IPS-20b (cell line): ENCODE measurements at regions not wholly inside any gene's neighbourhood (a gene's known extent, or its start where the extent isn't known, plus 50 kb on each side); places are given as distances from the start of the nearest gene placed in this dataset.

Experiments used
- H3K27ac ChIP-seq: one replicate; pipeline ENCODE4 v1.5.1; 2013; ENCODE audit warnings: low read length
- H3K27me3 ChIP-seq: 2 replicates; pipeline ENCODE4 v1.6.1; 2013; ENCODE audit warnings: mild to moderate bottlenecking, low read length, inconsistent platforms; ENCODE audit not compliant: insufficient read depth
- H3K36me3 ChIP-seq: 2 replicates; pipeline ENCODE4 v1.6.1; 2013; ENCODE audit warnings: low read depth, mild to moderate bottlenecking, inconsistent platforms, low read length, moderate library complexity; ENCODE audit not compliant: insufficient read depth
- H3K4me1 ChIP-seq: 2 replicates; pipeline ENCODE4 v1.6.1; 2013; ENCODE audit warnings: mild to moderate bottlenecking, control low read depth, inconsistent platforms, low read length, moderate library complexity; ENCODE audit not compliant: insufficient read depth
- H3K4me3 ChIP-seq: 2 replicates; pipeline ENCODE4 v1.5.1; 2013; ENCODE audit warnings: mild to moderate bottlenecking, low read length, inconsistent platforms
- H3K9ac ChIP-seq: 2 replicates; pipeline ENCODE4 v1.6.1; 2013; ENCODE audit warnings: low read depth, mild to moderate bottlenecking, inconsistent platforms, low read length, moderate library complexity
- H3K9me3 ChIP-seq: 2 replicates; pipeline ENCODE4 v1.6.1; 2013; ENCODE audit warnings: mild to moderate bottlenecking, low read depth, low read length, inconsistent platforms; ENCODE audit not compliant: insufficient read depth

DNA sequence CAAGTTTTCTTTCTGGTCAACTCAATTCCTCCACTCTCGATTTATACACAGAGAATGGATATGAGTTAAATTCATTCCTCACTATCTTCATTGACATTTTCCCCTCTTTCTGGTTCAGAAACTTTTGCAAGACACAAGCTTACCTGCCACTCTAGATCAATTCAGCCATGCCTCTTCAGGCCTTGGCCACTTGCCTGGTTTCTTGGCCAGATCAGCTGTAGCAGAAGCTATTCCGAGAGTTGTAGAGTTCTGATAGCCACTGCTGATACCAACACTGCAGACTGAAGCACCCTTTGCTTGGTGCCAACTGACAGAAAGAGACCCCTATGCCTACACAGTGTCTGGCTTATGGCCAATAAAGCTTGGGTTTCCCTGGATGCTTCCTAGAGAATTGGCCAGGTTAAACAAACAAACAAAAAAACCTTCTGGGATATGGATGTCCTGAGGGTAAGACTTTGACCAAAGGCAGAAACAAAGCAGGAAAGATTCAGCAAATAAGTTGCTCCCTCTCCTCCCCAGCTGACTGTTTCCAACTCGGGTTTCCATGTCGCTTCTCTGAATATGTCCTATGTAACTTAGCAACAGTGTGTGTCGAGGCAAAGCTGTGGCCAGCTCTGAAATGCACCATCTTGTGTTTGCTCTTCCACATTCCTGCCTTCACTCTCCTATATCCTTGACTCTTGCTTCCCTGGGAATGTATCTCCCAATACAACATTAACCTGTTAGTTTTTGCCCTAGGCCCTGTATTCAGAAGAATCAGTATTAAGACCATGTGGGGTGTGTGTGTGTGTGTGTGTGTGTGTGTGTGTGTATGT lies 521.6 kb downstream of the EPHA3 start:
- Histone ChIP-seq H3K27me3 (no peaks in the 10 kb centered on the region), H3K4me1 (no peaks in the 10 kb centered on the region), H3K36me3 (no peaks in the 10 kb centered on the region), H3K27ac (no peak overlapping the region), H3K4me3 (no peak overlapping the region), H3K9me3 (no peaks in the 10 kb centered on the region), H3K9ac (no peak overlapping the region)

DNA sequence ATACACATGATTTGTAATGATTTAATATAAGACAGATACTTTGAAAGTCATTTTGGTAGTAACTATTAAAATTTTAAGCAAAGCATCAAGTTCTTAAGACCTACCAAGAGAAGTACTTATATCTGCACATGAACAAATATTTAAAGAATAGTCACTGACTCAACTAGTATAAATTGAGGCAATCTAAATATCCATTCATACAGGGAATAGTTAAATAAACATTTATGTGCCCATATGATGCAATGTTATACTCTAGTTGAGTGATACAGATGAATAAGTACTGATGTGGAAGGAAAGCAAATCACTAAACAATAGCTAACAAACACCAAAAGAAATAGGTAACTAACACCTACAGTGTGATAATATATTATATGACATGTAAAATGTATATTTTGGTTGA lies 527.7 kb downstream of the EPHA3 start:
- Histone ChIP-seq H3K36me3 (no peaks in the 10 kb centered on the region), H3K9me3 (no peaks in the 10 kb centered on the region), H3K27me3 (no peaks in the 10 kb centered on the region), H3K4me1 (no peaks in the 10 kb centered on the region), H3K27ac (no peak overlapping the region), H3K9ac (no peak overlapping the region), H3K4me3 (no peak overlapping the region)

DNA sequence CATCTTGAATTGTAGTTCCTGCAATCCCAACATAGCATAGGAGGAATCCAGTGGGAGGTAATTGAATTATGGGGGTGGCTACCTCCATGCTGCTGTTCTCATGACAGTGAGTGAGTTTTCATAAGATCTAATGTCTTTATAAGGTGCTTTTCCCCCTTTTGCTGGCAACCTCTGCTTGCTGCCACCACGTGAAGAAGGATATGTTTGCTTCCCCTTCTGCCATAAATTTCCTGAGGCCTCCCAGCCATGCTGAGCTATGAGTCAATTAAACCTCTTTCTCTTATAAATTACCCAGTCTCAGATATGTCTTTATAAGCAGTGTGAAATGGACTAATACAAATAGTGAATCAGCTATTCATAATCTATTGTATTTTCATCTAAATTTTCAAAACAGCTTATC lies 537.3 kb downstream of the EPHA3 start:
- Histone ChIP-seq H3K27me3 (no peaks in the 10 kb centered on the region), H3K36me3 (no peaks in the 10 kb centered on the region), H3K4me1 (no peaks in the 10 kb centered on the region), H3K4me3 (no peak overlapping the region), H3K9me3 (no peaks in the 10 kb centered on the region), H3K9ac (no peak overlapping the region), H3K27ac (no peak overlapping the region)

DNA sequence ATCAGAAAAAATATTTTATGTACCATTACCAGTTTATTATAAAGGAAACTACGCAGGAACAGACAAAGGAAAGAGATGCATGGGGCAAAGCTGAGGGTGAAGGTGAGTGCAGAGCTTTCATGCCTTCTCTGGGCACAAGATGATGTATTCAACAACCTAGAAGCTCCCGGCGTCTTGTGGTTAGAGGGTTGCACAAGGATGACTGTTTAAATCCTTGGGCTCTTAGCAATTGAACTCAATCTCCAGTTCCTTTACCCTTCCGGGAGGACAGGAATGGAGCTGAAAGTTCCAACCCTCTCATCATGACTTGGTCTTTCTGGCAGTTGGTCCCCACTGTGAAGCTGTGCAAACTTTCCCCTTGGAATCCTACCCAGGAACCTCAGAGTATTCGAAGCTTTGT lies 542.0 kb downstream of the EPHA3 start:
- no peak overlapping the region for H3K4me3 ChIP-seq
- H3K4me1 ChIP-seq, result no peaks in the 10 kb centered on the region

DNA sequence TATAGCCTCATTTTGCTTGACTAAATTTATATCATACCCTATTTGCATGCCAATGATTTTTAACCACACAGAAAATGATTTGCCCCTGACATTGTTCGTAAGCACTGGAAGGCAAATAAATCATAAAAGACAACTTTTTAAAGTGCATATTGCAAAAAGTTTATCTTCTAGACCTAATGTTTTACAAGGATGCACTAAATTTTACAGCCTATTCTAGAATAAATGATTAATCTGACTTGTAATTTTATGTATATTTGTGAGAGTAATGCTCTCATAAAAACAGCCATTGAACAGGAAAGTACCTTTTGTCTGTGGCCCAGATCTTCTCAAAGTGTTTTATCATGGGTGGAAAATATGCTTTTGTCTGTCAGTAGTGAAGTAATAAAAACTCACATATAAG lies 546.6 kb downstream of the EPHA3 start:
- Histone ChIP-seq H3K27me3 (no peaks in the 10 kb centered on the region), H3K4me1 (no peaks in the 10 kb centered on the region), H3K9me3 (peaks cover 9% of the 10 kb centered on the region; the same call in 1 of the 2 replicates), H3K4me3 (no peak overlapping the region), H3K27ac (no peak overlapping the region), H3K9ac (no peak overlapping the region), H3K36me3 (no peaks in the 10 kb centered on the region)

More for the DNA sequence above, 542.0 kb downstream of the EPHA3 start:
- H3K9me3 ChIP-seq, result no peaks in the 10 kb centered on the region
- H3K27ac ChIP-seq, result no peak overlapping the region
- H3K9ac ChIP-seq, result no peak overlapping the region
- no peaks in the 10 kb centered on the region for H3K27me3 ChIP-seq
- no peaks in the 10 kb centered on the region for H3K36me3 ChIP-seq

DNA sequence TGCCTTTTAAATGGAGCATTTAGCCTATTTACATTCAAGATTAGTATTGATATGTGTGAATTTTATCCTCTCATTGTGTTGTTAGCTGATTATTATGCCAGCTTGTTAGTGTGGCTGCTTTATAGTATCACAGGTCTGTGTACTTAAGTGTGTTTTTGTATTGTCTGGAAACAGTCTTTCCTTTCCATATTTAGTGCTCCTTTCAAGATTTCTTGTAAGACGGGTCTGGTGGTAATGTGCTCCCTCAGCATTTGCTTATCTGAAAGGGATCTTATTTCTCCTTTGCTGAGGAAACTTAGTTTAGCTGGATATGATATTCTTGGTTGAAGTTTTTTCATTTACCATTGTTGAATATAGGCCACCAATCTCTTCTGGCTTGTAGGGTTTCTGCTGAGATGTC lies 549.0 kb downstream of the EPHA3 start:
- H3K9me3 ChIP-seq, result peaks cover 9% of the 10 kb centered on the region; the same call in 1 of the 2 replicates
- H3K27me3 ChIP-seq, result no peaks in the 10 kb centered on the region
- H3K9ac ChIP-seq, result no peak overlapping the region
- H3K36me3 ChIP-seq, result no peaks in the 10 kb centered on the region
- H3K4me1 ChIP-seq, result no peaks in the 10 kb centered on the region
- H3K27ac ChIP-seq, result no peak overlapping the region
- H3K4me3 ChIP-seq, result no peak overlapping the region

DNA sequence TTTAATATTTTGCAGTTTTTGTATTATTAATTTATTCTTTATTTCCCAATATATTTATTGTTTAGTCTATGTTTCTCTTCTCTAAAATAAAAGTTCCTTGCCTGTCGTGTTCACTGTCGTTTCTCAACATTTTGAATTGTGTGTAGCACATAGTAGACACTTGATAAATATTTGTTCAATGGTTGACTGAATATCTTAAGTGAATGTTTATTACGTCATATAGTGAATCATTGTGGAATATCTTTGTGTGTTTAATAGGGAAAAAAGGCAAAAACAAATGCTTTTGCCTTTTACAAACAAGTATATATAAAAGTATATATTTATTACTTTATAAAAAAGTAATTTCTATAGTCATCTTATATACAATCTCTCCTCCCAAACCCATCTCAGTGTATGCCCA lies 572.3 kb downstream of the EPHA3 start:
- H3K36me3 ChIP-seq, result no peaks in the 10 kb centered on the region
- no peaks in the 10 kb centered on the region for H3K4me1 ChIP-seq
- no peak overlapping the region for H3K27ac ChIP-seq
- no peak overlapping the region for H3K9ac ChIP-seq
- no peaks in the 10 kb centered on the region for H3K27me3 ChIP-seq
- no peaks in the 10 kb centered on the region for H3K9me3 ChIP-seq
- no peak overlapping the region for H3K4me3 ChIP-seq

DNA sequence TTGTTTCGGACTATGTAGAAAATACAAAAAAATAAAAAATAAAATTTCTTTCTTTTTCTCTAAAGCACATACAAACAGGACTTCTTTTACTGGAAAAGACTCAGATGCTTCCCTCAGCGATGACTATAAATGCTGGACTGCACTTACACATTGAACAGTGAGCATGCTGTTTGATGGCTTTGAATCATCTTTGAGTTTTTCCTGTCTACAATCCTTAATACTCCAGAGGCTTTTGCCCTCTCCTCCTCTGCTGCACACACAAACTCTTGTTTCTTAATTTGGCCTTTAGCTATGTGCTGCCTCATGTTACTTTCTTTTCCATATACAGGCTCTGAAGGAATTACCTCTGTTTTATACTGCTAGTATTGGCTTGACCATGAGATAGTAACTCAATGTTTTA lies 575.1 kb downstream of the EPHA3 start:
- no peaks in the 10 kb centered on the region for H3K9me3 ChIP-seq

DNA sequence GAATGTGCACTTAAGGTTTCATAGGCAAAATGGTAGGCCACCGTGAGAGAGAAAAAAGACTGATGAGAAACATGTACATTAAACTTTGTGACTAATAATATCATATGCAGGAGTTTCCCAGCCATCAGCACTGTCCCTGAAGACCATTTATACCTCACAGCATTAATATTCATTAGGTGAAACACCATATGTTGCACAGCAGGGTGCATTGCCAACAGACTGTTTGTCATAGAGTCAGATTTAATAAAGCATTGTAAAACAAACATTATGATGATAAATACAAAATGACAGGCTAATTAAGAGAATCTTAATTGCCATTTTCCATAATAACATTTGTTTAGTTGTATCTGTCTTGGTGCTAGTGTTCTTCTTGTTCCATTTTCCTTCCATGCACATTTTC lies 578.3 kb downstream of the EPHA3 start:
- Histone ChIP-seq H3K27ac (no peak overlapping the region), H3K27me3 (no peaks in the 10 kb centered on the region), H3K9me3 (no peaks in the 10 kb centered on the region), H3K36me3 (no peaks in the 10 kb centered on the region), H3K4me1 (no peaks in the 10 kb centered on the region), H3K9ac (no peak overlapping the region), H3K4me3 (no peak overlapping the region)

More for the DNA sequence above, 575.1 kb downstream of the EPHA3 start:
- Histone ChIP-seq H3K9ac (no peak overlapping the region), H3K36me3 (no peaks in the 10 kb centered on the region), H3K4me1 (no peaks in the 10 kb centered on the region), H3K27ac (no peak overlapping the region), H3K27me3 (no peaks in the 10 kb centered on the region), H3K4me3 (no peak overlapping the region)

DNA sequence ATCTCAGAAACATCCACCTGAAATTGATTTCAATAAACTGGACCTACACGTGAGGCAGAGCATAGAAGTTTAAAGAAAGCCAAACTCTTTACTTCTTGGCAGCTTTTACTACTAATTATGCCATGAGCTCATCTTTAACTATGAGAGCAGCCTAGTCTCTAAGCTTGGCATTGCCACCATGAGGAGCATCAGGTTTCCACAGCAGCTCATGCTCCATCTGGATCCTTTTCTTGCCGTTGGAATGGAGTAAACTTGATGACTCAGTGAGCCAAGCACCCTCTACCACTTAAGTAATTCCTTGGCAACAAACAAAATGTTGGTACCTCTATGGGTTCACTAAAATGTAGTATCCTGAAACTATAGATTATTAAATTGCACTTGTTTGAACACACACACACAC lies 583.2 kb downstream of the EPHA3 start:
- H3K36me3 ChIP-seq, result no peaks in the 10 kb centered on the region
- H3K4me1 ChIP-seq, result no peaks in the 10 kb centered on the region; the same call in 1 of the 2 replicates
- no peak overlapping the region for H3K4me3 ChIP-seq
- H3K9ac ChIP-seq, result no peak overlapping the region
- no peak overlapping the region for H3K27ac ChIP-seq
- no peaks in the 10 kb centered on the region for H3K9me3 ChIP-seq
- H3K27me3 ChIP-seq, result no peaks in the 10 kb centered on the region

DNA sequence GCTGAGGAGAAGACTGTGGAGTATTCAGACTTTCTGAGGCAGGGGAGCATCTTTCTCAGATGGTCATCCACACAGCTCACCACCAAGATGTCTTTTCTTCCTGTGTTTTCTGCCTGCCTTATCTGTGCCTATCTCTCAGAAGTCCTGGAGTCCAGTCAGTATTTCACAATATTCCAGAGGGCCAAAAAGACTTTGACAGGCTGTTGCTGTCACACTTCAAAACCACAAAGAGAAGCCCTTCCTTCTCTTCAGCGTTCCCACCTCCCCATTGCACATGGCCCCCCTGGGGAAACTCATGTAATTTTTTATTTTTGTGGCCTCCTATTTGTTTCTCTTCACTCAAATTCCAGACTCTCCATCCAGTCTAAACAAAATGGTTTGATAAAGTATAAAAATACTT lies 585.2 kb downstream of the EPHA3 start:
- Histone ChIP-seq H3K36me3 (no peaks in the 10 kb centered on the region), H3K9me3 (no peaks in the 10 kb centered on the region), H3K9ac (no peak overlapping the region), H3K4me3 (no peak overlapping the region), H3K27ac (no peak overlapping the region), H3K4me1 (no peaks in the 10 kb centered on the region; the same call in 1 of the 2 replicates), H3K27me3 (no peaks in the 10 kb centered on the region)

DNA sequence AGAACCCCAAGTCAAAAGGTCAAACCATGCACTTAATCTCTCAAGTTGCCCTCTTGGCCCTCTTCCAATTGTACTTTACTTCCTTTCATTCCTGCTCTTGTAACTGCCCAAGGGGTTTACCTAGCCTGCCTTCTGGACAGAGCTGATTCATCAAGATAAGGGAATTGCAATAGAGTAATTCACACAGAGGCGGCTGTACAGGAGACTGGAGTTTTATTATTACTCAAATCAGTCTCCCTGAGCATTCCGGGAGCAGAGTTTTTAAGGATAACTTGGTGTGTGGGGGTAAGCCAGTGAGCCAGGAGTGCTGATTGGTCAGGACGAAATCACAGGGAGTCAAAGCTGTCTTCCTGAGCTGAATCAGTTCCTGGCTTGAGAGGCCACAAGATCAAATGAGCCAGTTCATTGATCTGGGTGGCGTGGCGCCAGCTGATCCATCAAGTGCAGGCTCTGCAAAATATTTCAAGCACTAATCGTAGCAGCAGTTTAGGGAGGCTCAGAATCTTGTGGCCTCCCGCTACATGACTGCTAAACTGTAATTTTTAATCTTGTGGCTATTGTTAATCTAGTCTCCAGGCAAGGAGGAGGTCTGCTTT lies 590.0 kb downstream of the EPHA3 start:
- Histone ChIP-seq H3K27ac (no peak overlapping the region), H3K9ac (no peak overlapping the region), H3K4me3 (no peak overlapping the region)

More for the DNA sequence above, 590.0 kb downstream of the EPHA3 start:
- no peaks in the 10 kb centered on the region for H3K27me3 ChIP-seq
- no peaks in the 10 kb centered on the region; the same call in 1 of the 2 replicates for H3K9me3 ChIP-seq
- H3K36me3 ChIP-seq, result no peaks in the 10 kb centered on the region
- H3K4me1 ChIP-seq, result no peaks in the 10 kb centered on the region; the same call in 1 of the 2 replicates
